ENCODE measurements at regions not wholly inside any gene's neighbourhood (a gene's known extent, or its start where the extent isn't known, plus 50 kb on each side); places are given as distances from the start of the nearest gene placed in this dataset.

DNA sequence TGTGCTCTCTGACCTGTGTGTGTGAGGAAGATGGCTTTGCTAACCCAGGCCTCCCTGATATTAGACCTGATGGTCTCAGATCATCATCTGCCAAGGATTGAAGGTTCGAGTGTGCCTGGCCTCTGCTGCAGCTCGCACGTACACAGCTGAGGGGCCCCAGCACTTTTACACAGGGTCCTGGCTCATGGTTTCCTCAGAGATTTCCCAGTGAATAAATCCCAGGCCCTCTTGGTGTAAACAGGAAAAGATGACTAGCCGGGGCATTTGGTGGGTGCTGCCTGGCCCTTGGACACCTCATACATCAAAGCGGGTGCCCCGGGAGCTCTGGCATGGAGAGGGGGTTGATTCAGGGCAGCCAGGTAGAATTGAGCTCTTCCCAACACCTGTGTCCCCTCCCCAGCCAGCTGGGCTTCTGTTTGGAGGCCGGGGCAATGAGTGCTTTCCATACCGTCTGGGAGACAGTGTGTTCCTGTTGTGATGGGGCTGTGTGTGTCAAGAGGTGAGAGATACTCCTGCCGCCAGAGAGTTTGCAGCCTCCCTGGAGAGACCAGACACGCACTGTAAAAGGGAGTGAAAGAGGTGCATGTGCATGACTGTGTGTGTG, 72.5 kb upstream of the TLE3 start:
- TF ChIP-seq CTCF (conservative IDR thresholded peaks at IDR 0.05 in 1 of 2, IDR thresholded peaks at IDR 0.05 in 1 of 2; ENCODE audit: low read depth in 1 of 2, low read length in 2 of 2) (no peak), EZH2 (IDR thresholded peaks at IDR 0.05; ENCODE audit: low read length, missing control alignments) (no peak)
